Adrenal gland (tissue), 5 donors: ENCODE measurements at regions not wholly inside any gene's neighbourhood (a gene's known extent, or its start where the extent isn't known, plus 50 kb on each side); places are given as distances from the start of the nearest gene placed in this dataset.
"Not testable (repeated sequence)": the region's sequence is repeated elsewhere in the genome, so short reads cannot be mapped to it uniquely, and the experiment has no call there.

ENCODE experiments used
- POLR2A ChIP-seq, 2 donors: fragments of 450-650 bp; IDR thresholded peaks; one replicate each; pipeline ENCODE4 v1.6.1; 2017; ENCODE audit warnings: antibody characterized with exemption in 2 of 2, mild to moderate bottlenecking in 2 of 2, moderate library complexity in 1 of 2
- TF ChIP-seq, protein P1 (sequence below), 6 experiments: fragments of 450-650 bp in 4 of 6; fragments of 200-600 bp in 2 of 6; sonication (generic) in 1 of 6; IDR thresholded peaks; 1 replicate in 5 of 6; 2 replicates in 1 of 6; pipeline versions ENCODE4 v1.5.1 to v1.8.0; 2016 to 2021; ENCODE audit warnings: antibody characterized with exemption in 6 of 6, mild to moderate bottlenecking in 2 of 6, moderate library complexity in 1 of 6
- donor health status: DM: no; HTN: no; CAD: no.

DNA sequence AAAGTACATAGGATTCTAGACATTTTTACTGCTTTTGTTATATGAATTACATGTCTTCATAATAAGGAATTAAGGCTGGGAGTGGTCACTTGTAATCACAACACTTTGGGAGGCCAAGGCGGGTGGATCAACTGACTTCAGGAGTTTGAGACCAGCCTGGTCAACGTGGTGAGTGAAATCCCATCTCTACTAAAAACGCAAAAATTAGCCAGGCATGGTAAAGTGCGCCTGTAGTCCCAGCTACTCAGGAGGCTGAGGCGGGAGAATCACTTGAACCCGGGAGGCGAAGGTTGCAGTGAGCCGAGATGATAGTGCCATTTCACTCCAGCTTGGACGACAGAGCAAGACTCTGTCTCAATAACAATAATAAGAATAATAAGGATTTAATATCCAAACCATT is 663.8 kb upstream of the TPTE start:
- TF ChIP-seq, protein P1, sequence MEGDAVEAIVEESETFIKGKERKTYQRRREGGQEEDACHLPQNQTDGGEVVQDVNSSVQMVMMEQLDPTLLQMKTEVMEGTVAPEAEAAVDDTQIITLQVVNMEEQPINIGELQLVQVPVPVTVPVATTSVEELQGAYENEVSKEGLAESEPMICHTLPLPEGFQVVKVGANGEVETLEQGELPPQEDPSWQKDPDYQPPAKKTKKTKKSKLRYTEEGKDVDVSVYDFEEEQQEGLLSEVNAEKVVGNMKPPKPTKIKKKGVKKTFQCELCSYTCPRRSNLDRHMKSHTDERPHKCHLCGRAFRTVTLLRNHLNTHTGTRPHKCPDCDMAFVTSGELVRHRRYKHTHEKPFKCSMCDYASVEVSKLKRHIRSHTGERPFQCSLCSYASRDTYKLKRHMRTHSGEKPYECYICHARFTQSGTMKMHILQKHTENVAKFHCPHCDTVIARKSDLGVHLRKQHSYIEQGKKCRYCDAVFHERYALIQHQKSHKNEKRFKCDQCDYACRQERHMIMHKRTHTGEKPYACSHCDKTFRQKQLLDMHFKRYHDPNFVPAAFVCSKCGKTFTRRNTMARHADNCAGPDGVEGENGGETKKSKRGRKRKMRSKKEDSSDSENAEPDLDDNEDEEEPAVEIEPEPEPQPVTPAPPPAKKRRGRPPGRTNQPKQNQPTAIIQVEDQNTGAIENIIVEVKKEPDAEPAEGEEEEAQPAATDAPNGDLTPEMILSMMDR (IDR thresholded peaks at IDR 0.05): not testable (repeated sequence)
- not testable (repeated sequence) for TF ChIP-seq POLR2A (IDR thresholded peaks at IDR 0.05)
